ENCODE measurements at regions not wholly inside any gene's neighbourhood (a gene's known extent, or its start where the extent isn't known, plus 50 kb on each side); places are given as distances from the start of the nearest gene placed in this dataset.
A peak's percentile ranks its signal among the peaks of the same experiment; 100 is the strongest.

DNA sequence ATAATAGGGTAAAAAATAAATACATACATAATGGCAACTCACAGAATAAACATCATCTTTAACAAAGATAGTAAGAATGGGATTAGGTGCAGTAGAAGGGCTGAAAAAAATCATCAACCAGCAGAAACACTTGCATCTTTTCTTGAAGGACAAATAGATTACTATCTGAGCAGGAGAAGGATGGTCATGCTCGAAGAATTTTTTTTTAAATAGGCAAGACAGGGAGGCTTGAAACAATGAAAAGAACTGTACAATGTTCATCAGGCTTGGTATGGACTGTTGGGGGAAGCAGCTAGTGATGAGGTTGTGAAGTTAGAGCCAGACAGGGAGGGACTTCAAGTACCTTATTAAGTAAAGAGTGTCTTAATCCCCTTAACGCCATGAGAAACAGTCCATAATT, 167.4 kb upstream of the LDB2 start:
- ATAC-seq, result no peak
- no peak overlapping the region for H3K27ac ChIP-seq
- no peaks in the 10 kb centered on the region for H3K36me3 ChIP-seq
- no peak overlapping the region for H3K4me3 ChIP-seq
- no peaks in the 10 kb centered on the region for H3K27me3 ChIP-seq
- no peaks in the 10 kb centered on the region for H3K9me3 ChIP-seq
- intact Hi-C loops (cut with DNase I), result no loop called here
- H3K4me1 ChIP-seq, result no peaks in the 10 kb centered on the region
- no peak for DNase-seq
- TF ChIP-seq CTCF (IDR thresholded peaks at IDR 0.05), result no peak

DNA sequence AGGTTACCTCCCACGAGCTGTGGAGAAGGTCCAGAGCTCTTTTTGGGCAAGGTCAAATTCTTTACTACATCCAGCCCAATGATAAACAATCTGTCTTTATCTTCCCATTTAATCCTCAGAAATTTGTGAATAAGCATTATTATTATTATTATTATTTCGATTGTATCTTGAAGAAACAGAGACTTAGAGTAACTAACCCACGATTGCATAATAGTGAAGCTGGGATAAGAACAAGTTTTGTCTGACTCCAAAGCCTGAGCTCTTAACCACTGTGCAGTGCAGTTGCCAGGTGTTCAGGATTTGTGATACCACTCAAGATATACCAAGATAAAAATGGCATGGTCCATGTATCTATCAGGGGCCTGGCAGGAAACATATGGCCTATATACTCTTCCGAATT, 166.5 kb upstream of the LDB2 start:
- no peaks in the 10 kb centered on the region for H3K9me3 ChIP-seq
- no peak for DNase-seq
- intact Hi-C loops (cut with DNase I), result no loop called here
- no peak overlapping the region for H3K27ac ChIP-seq
- no peak for TF ChIP-seq CTCF (IDR thresholded peaks at IDR 0.05)
- ATAC-seq, result no peak
- H3K4me3 ChIP-seq, result no peak overlapping the region
- no peaks in the 10 kb centered on the region for H3K4me1 ChIP-seq
- no peaks in the 10 kb centered on the region for H3K27me3 ChIP-seq
- H3K36me3 ChIP-seq, result no peaks in the 10 kb centered on the region

DNA sequence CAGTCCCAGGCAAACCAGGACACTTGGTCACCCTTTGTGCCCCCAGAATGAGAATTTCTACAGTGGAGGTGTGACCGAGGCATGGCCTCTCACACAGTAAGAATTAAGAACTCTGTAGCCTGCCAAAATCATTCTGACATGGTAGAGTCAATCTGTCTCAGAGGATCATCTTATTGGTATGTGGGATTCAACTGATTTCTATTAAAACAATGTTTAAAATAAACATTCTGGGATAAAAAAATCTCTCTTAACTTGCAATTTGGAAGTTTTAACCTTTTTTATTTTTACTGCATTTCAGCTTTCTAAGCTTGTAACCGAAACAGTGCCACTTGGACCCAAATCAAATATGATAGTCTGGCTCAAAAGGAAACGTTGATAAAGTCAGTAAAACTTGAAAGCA, 165.4 kb upstream of the LDB2 start:
- intact Hi-C loops (cut with DNase I), result no loop called here
- no peak for ATAC-seq

GRCh38 chr4:17060230-17060629, 161.8 kb upstream of the LDB2 start:
- no peaks in the 10 kb centered on the region for H3K27me3 ChIP-seq
- no peak for DNase-seq
- TF ChIP-seq CTCF (IDR thresholded peaks at IDR 0.05), result no peak
- ATAC-seq, result no peak
- intact Hi-C loops (cut with DNase I), result no loop called here
- H3K27ac ChIP-seq, result no peak overlapping the region
- no peaks in the 10 kb centered on the region for H3K9me3 ChIP-seq
- H3K4me3 ChIP-seq, result no peak overlapping the region
- H3K36me3 ChIP-seq, result no peaks in the 10 kb centered on the region
- no peaks in the 10 kb centered on the region for H3K4me1 ChIP-seq

More for the DNA sequence above, 165.4 kb upstream of the LDB2 start:
- H3K27me3 ChIP-seq, result no peaks in the 10 kb centered on the region
- DNase-seq, result no peak
- no peak overlapping the region for H3K4me3 ChIP-seq
- no peaks in the 10 kb centered on the region for H3K4me1 ChIP-seq
- H3K27ac ChIP-seq, result no peak overlapping the region
- H3K9me3 ChIP-seq, result no peaks in the 10 kb centered on the region
- H3K36me3 ChIP-seq, result no peaks in the 10 kb centered on the region
- no peak for TF ChIP-seq CTCF (IDR thresholded peaks at IDR 0.05)

DNA sequence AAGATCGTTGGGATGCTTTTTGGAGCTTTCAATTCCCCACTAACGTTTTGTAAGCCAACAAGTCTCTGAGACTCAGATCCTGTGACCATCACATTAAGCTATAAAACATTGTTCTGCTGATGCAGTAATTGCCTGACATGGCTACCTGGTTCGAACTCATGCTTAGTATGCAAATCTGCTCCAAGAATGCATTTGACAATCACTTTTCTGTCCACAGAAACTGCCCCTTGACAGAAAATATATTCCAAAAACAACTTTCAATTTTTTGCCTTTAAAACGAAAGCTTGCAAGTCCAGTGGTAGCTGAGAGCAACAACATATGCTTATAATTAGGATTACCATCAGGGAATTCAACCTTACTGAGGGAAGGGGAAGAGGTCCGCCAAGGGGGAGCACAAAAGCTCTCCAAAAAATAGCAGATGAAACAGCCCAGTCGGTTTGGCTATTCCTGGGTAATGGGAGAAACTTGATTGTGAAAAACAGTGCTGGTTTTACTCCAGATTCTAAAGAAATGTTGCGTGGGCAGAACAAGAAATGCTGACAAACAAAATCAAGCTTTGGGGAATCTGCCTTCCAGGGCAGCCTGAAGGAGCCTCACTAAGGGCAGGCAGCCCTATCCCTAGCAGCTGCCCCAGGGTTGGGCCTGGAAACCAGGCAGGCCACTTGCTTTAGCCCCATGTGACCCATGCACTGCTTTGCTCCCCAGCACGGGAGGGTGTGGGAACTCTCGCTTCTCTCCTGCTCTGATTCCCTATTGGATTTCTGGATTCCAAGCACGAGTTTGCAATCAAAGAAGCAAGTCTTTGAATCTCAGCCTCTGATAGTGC, 160.7 kb upstream of the LDB2 start:
- Histone ChIP-seq H3K27me3 (no peaks in the 10 kb centered on the region), H3K4me1 (no peaks in the 10 kb centered on the region), H3K4me3 (no peak overlapping the region), H3K36me3 (no peaks in the 10 kb centered on the region), H3K27ac (peak overlapping the region in 1 of 2 donors; percentile 51), H3K9me3 (no peaks in the 10 kb centered on the region)
- TF ChIP-seq CTCF (IDR thresholded peaks at IDR 0.05), result no peak
- DNase-seq, result no peak
- intact Hi-C loops (cut with DNase I), result no loop called here
- peak; percentile 44 for ATAC-seq
